ENCODE measurements at regions not wholly inside any gene's neighbourhood (a gene's known extent, or its start where the extent isn't known, plus 50 kb on each side); places are given as distances from the start of the nearest gene placed in this dataset.

GRCh38 chr5:44949687-44950086 is 140.9 kb downstream of the MRPS30 start:
- TF ChIP-seq, protein P1, sequence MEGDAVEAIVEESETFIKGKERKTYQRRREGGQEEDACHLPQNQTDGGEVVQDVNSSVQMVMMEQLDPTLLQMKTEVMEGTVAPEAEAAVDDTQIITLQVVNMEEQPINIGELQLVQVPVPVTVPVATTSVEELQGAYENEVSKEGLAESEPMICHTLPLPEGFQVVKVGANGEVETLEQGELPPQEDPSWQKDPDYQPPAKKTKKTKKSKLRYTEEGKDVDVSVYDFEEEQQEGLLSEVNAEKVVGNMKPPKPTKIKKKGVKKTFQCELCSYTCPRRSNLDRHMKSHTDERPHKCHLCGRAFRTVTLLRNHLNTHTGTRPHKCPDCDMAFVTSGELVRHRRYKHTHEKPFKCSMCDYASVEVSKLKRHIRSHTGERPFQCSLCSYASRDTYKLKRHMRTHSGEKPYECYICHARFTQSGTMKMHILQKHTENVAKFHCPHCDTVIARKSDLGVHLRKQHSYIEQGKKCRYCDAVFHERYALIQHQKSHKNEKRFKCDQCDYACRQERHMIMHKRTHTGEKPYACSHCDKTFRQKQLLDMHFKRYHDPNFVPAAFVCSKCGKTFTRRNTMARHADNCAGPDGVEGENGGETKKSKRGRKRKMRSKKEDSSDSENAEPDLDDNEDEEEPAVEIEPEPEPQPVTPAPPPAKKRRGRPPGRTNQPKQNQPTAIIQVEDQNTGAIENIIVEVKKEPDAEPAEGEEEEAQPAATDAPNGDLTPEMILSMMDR (IDR thresholded peaks at IDR 0.05) = no peak
- TF ChIP-seq POLR2A (IDR thresholded peaks at IDR 0.05) = no peak
